ENCODE measurements at regions not wholly inside any gene's neighbourhood (a gene's known extent, or its start where the extent isn't known, plus 50 kb on each side); places are given as distances from the start of the nearest gene placed in this dataset.

GRCh38 chr13:83423381-83423780 lies 458.9 kb downstream of the SLITRK1 start:
- ChIA-PET CTCF (no interaction called here), POLR2A (no interaction called here)
- H3K4me3 ChIP-seq (ENCODE audit: low read depth, low read length) = no peak overlapping the region
- DNase-seq (ENCODE audit: low read depth, low spot score) = no peak
- no peak for TF ChIP-seq CTCF (IDR thresholded peaks at IDR 0.05; ENCODE audit: insufficient read depth, low read length, missing control alignments)

- ChIA-PET POLR2A (no interaction called here), CTCF (no interaction called here)
- no peak for TF ChIP-seq CTCF (IDR thresholded peaks at IDR 0.05; ENCODE audit: insufficient read depth, low read length, missing control alignments)
- DNase-seq (ENCODE audit: low read depth, low spot score) = no peak
- H3K4me3 ChIP-seq (ENCODE audit: low read depth, low read length) = no peak overlapping the region
Observed at GRCh38 chr13:83414393-83414792, 467.9 kb downstream of the SLITRK1 start.

GRCh38 chr13:83386609-83387008 lies 495.7 kb downstream of the SLITRK1 start:
- POLR2A ChIA-PET = no interaction called here
- CTCF ChIA-PET = no interaction called here
- no peak for TF ChIP-seq CTCF (IDR thresholded peaks at IDR 0.05; ENCODE audit: insufficient read depth, low read length, missing control alignments)

GRCh38 chr13:83378908-83379307 lies 503.4 kb downstream of the SLITRK1 start:
- POLR2A ChIA-PET = no interaction called here
- TF ChIP-seq CTCF (IDR thresholded peaks at IDR 0.05; ENCODE audit: insufficient read depth, low read length, missing control alignments) = no peak
- no peak overlapping the region for H3K4me3 ChIP-seq (ENCODE audit: low read depth, low read length)
- DNase-seq (ENCODE audit: low read depth, low spot score) = no peak
- CTCF ChIA-PET = no interaction called here

More at GRCh38 chr13:83386609-83387008, 495.7 kb downstream of the SLITRK1 start:
- no peak for DNase-seq (ENCODE audit: low read depth, low spot score)
- H3K4me3 ChIP-seq (ENCODE audit: low read depth, low read length) = no peak overlapping the region

GRCh38 chr13:83377491-83377890 lies 504.8 kb downstream of the SLITRK1 start:
- no peak for DNase-seq (ENCODE audit: low read depth, low spot score)
- ChIA-PET POLR2A (no interaction called here), CTCF (no interaction called here)
- no peak for TF ChIP-seq CTCF (IDR thresholded peaks at IDR 0.05; ENCODE audit: insufficient read depth, low read length, missing control alignments)
- no peak overlapping the region for H3K4me3 ChIP-seq (ENCODE audit: low read depth, low read length)

GRCh38 chr13:83372786-83373185 lies 509.5 kb downstream of the SLITRK1 start:
- TF ChIP-seq CTCF (IDR thresholded peaks at IDR 0.05; ENCODE audit: insufficient read depth, low read length, missing control alignments) = no peak
- ChIA-PET POLR2A (no interaction called here), CTCF (no interaction called here)
- DNase-seq (ENCODE audit: low read depth, low spot score) = no peak
- no peak overlapping the region for H3K4me3 ChIP-seq (ENCODE audit: low read depth, low read length)
